ENCODE measurements at regions not wholly inside any gene's neighbourhood (a gene's known extent, or its start where the extent isn't known, plus 50 kb on each side); places are given as distances from the start of the nearest gene placed in this dataset.

GRCh38 chr11:119875841-119876600, 147.0 kb upstream of the NECTIN1 start:
- Histone ChIP-seq H4K20me1 (ENCODE audit: insufficient read depth, low read length) (no peaks in the 10 kb centered on the region), H3K4me2 (ENCODE audit: low read length) (no peak overlapping the region), H3K9ac (ENCODE audit: low read length) (no peak overlapping the region), H3K27ac (ENCODE audit: low read length) (no peak overlapping the region), H3K4me3 (ENCODE audit: low read length) (no peak overlapping the region), H3K4me1 (ENCODE audit: low read length) (no peaks in the 10 kb centered on the region), H3K9me3 (ENCODE audit: insufficient read depth, low read length) (no peaks in the 10 kb centered on the region), H3K27me3 (ENCODE audit: low read depth, low read length) (peaks cover 37% of the 10 kb centered on the region), H3K36me3 (replicated peaks; ENCODE audit: low read depth, low read length) (no peaks in the 10 kb centered on the region), H2AFZ (ENCODE audit: low read depth, low read length) (no peak overlapping the region), H3K79me2 (ENCODE audit: low read length) (no peaks in the 10 kb centered on the region)
- no peak for TF ChIP-seq CTCF (IDR thresholded peaks at IDR 0.05; ENCODE audit: low read depth, low read length)

GRCh38 chr11:119874660-119875238, 145.7 kb upstream of the NECTIN1 start:
- no peaks in the 10 kb centered on the region for H3K9me3 ChIP-seq (ENCODE audit: insufficient read depth, low read length)
- no peak for TF ChIP-seq CTCF (IDR thresholded peaks at IDR 0.05; ENCODE audit: low read depth, low read length)
- no peak for TF ChIP-seq EZH2phosphoT487 (IDR thresholded peaks at IDR 0.05; ENCODE audit: low read depth)
- no peak overlapping the region for H3K4me3 ChIP-seq (ENCODE audit: low read length)
- no peaks in the 10 kb centered on the region for H3K4me1 ChIP-seq (ENCODE audit: low read length)
- H3K36me3 ChIP-seq (replicated peaks; ENCODE audit: low read depth, low read length) = no peaks in the 10 kb centered on the region
- H2AFZ ChIP-seq (ENCODE audit: low read depth, low read length) = no peak overlapping the region
- no peak overlapping the region for H3K9ac ChIP-seq (ENCODE audit: low read length)
- H3K27me3 ChIP-seq (ENCODE audit: low read depth, low read length) = peaks cover 40% of the 10 kb centered on the region
- H4K20me1 ChIP-seq (ENCODE audit: insufficient read depth, low read length) = no peaks in the 10 kb centered on the region
- no peak overlapping the region for H3K27ac ChIP-seq (ENCODE audit: low read length)
- H3K4me2 ChIP-seq (ENCODE audit: low read length) = no peak overlapping the region
- no peaks in the 10 kb centered on the region for H3K79me2 ChIP-seq (ENCODE audit: low read length)

DNA sequence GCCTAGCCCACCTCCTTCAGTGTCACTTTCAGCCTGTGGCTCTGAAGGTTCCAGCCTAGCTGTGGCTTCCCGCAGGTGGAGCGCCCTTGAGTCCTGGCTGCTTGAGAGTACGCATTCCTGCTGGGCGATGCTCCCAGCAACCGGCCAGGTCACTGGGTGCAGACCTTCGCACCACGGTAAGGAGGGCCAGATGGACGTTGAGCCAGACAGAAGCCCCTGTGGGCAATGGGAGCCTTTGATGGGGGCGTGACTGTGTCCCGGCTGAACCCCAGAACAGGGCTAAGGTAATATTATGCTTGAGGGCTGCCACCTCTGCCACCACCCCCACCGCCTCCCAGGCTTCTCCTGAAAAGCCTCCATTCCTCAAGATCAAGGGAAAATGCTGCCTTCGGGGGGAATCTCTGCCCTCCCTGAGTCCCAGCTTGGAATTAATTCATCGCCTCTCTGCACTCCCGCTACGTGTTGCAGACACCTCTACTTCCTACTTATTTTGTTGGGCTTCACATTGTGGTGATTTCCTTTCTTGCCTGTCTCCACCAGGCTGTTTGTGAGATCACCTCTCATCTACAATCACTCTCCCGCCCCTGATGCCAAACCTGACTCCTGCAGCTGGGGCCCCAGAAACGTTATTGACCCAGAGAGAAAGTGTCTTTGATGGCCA, 144.9 kb upstream of the NECTIN1 start:
- peaks cover 39% of the 10 kb centered on the region for H3K27me3 ChIP-seq (ENCODE audit: low read depth, low read length)
- H3K4me1 ChIP-seq (ENCODE audit: low read length) = no peaks in the 10 kb centered on the region
- TF ChIP-seq CTCF (IDR thresholded peaks at IDR 0.05; ENCODE audit: low read depth, low read length) = no peak
- no peak for TF ChIP-seq EZH2phosphoT487 (IDR thresholded peaks at IDR 0.05; ENCODE audit: low read depth)
- H3K4me2 ChIP-seq (ENCODE audit: low read length) = no peak overlapping the region
- H3K36me3 ChIP-seq (replicated peaks; ENCODE audit: low read depth, low read length) = no peaks in the 10 kb centered on the region
- no peak overlapping the region for H3K9ac ChIP-seq (ENCODE audit: low read length)
- no peaks in the 10 kb centered on the region for H3K79me2 ChIP-seq (ENCODE audit: low read length)
- H4K20me1 ChIP-seq (ENCODE audit: insufficient read depth, low read length) = no peaks in the 10 kb centered on the region
- H2AFZ ChIP-seq (ENCODE audit: low read depth, low read length) = no peak overlapping the region
- H3K9me3 ChIP-seq (ENCODE audit: insufficient read depth, low read length) = no peaks in the 10 kb centered on the region
- no peak overlapping the region for H3K27ac ChIP-seq (ENCODE audit: low read length)
- no peak overlapping the region for H3K4me3 ChIP-seq (ENCODE audit: low read length)

DNA sequence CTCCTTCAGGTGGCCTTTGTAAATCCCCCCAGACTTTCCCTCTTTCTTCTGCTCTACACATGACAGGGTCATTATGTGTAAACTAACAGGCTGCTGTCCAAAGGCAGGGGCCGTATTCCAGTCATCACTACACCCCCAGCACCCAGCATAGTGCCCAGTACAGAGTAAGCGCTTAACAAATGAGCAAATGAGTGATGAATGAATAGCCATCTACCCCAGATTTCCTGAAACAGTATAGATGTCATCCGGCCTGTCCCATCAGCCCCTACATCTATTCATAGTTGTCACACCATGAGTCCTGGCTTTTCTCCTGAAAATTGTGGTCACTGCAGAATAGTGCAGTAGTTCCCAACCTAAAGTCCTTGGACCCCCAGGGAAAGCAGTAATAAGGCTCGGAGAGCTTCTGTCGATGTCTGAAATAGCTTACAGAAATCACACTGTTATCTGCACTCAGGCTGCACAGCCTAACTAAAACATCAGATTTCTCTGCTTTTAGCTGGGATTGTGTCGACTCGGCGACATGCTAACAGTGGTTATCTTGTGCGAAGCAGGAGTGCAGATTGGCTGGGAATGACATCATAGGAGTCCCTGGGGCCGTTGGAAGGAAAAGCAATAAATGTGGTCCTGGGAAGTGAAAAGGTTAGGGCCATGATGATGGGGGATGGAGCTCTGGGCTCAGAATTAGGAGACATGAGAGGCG, 143.8 kb upstream of the NECTIN1 start:
- Histone ChIP-seq H2AFZ (ENCODE audit: low read depth, low read length) (no peak overlapping the region), H3K9ac (ENCODE audit: low read length) (no peak overlapping the region), H3K36me3 (replicated peaks; ENCODE audit: low read depth, low read length) (no peaks in the 10 kb centered on the region), H3K9me3 (ENCODE audit: insufficient read depth, low read length) (no peaks in the 10 kb centered on the region), H3K4me1 (ENCODE audit: low read length) (no peaks in the 10 kb centered on the region), H3K4me2 (ENCODE audit: low read length) (no peak overlapping the region), H3K27ac (ENCODE audit: low read length) (no peak overlapping the region), H3K4me3 (ENCODE audit: low read length) (no peak overlapping the region), H3K79me2 (ENCODE audit: low read length) (no peaks in the 10 kb centered on the region), H3K27me3 (ENCODE audit: low read depth, low read length) (peaks cover 49% of the 10 kb centered on the region), H4K20me1 (ENCODE audit: insufficient read depth, low read length) (no peaks in the 10 kb centered on the region)
- TF ChIP-seq CTCF (IDR thresholded peaks at IDR 0.05; ENCODE audit: low read depth, low read length) (no peak), EZH2phosphoT487 (IDR thresholded peaks at IDR 0.05; ENCODE audit: low read depth) (no peak)
